HCT116 (cell line): ENCODE measurements at regions not wholly inside any gene's neighbourhood (a gene's known extent, or its start where the extent isn't known, plus 50 kb on each side); places are given as distances from the start of the nearest gene placed in this dataset.

ENCODE experiments used
- ATAC-seq: fragments of 200-7000 bp; cut with Tn5 transposase; 2 replicates; pipeline ENCODE4 v1.9.1; 2020; ENCODE audit warnings: mild to moderate bottlenecking, moderate library complexity
- BruUV-seq: library from RNA; stranded (reverse); fragments of 400-500 nt; replicated peaks from 2 replicates; lab custom pipeline; 2021; lab: Mats Ljungman, UMichigan
- CTCF ChIA-PET: fragments of 300-600 bp; sonication (Branson Sonifier 250); formaldehyde crosslinking; loops from one replicate; lab custom pipeline; 2021; ENCODE audit warnings: antibody characterized with exemption; lab: Charles Lee
- POLR2A ChIA-PET: fragments of 300-600, 350-600 bp; sonication (Branson Sonifier 250); formaldehyde crosslinking; loops from one replicate; lab custom pipeline; 2021; ENCODE audit warnings: antibody characterized with exemption; lab: Charles Lee
- RAD21 ChIA-PET, 2 experiments: fragments of 300-600 bp; sonication (Branson Sonifier 250); formaldehyde crosslinking; loops; one replicate each; lab custom pipeline; 2023; ENCODE audit warnings: low total read pairs in 2 of 2; ENCODE audit not compliant: uncharacterized antibody in 2 of 2, unreplicated experiment in 2 of 2, low non-redundant PET in 1 of 2; lab: Charles Lee
- DNase-seq: peaks from one replicate; pipeline ENCODE4 v3.0.0-alpha.2; 2010; ENCODE audit warnings: low read depth, low spot score
- H2AFZ ChIP-seq: fragments of 200-600 bp; shearing (Covaris generic), sonication (generic); 2 replicates; pipeline ENCODE4 v1.6.1; 2017; ENCODE audit warnings: low read depth, mixed run types, mixed read lengths, antibody characterized with exemption, low read length; ENCODE audit not compliant: poor library complexity, severe bottlenecking
- H3K27ac ChIP-seq: 2 replicates; pipeline ENCODE4 v1.5.1; 2012; ENCODE audit warnings: low read depth, low read length
- H3K27me3 ChIP-seq: fragments of 200-600 bp; sonication (generic); 2 replicates; pipeline ENCODE4 v1.6.1; 2016; ENCODE audit warnings: mixed run types, low read length, mixed read lengths; ENCODE audit not compliant: insufficient read depth
- H3K36me3 ChIP-seq, 2 experiments: fragments of 200-500 bp in 1 of 2; fragments of 200-600 bp in 1 of 2; sonication (Bioruptor generic) in 1 of 2; sonication (generic) in 1 of 2; 2 replicates each; pipeline versions ENCODE4 v1.5.1 to v1.6.1; 2014 to 2016; ENCODE audit warnings: low read length in 2 of 2, inconsistent platforms in 1 of 2, mixed read lengths in 1 of 2, mixed run types in 1 of 2; ENCODE audit not compliant: insufficient read depth in 2 of 2, control insufficient read depth in 1 of 2
- H3K4me1 ChIP-seq, 2 experiments: fragments of 200-600 bp in 1 of 2; sonication (generic) in 1 of 2; 2 replicates each; pipeline versions ENCODE4 v1.5.1 to v1.6.1; 2012 to 2017; ENCODE audit warnings: low read length in 2 of 2, inconsistent platforms in 1 of 2, mild to moderate bottlenecking in 1 of 2, mixed read lengths in 1 of 2, mixed run types in 1 of 2, moderate library complexity in 1 of 2; ENCODE audit not compliant: insufficient read depth in 2 of 2, control insufficient read depth in 1 of 2
- H3K4me2 ChIP-seq: fragments of 200-600 bp; sonication (generic); 2 replicates; pipeline ENCODE4 v1.6.1; 2017; ENCODE audit warnings: mixed run types, low read length, mixed read lengths
- H3K4me3 ChIP-seq, 2 experiments: fragments of 200-600 bp in 1 of 2; sonication (generic) in 1 of 2; replicated peaks in 1 of 2; 2 replicates each; pipeline ENCODE4 v1.5.1; 2011 to 2016; ENCODE audit warnings: low read length in 2 of 2, control low read depth in 1 of 2, low read depth in 1 of 2, mild to moderate bottlenecking in 1 of 2, mixed read lengths in 1 of 2, mixed run types in 1 of 2
- H3K79me2 ChIP-seq: fragments of 200-600 bp; sonication (generic); 2 replicates; pipeline ENCODE4 v1.6.1; 2017; ENCODE audit warnings: mild to moderate bottlenecking, mixed run types, low read length, moderate library complexity, mixed read lengths; ENCODE audit not compliant: insufficient read depth
- H3K9ac ChIP-seq: fragments of 200-600 bp; sonication (generic); 2 replicates; pipeline ENCODE4 v1.6.1; 2016; ENCODE audit warnings: low read length, mixed read lengths
- H3K9me2 ChIP-seq: fragments of 200-600 bp; sonication (generic), shearing (Covaris generic); 2 replicates; pipeline ENCODE4 v1.6.1; 2017; ENCODE audit warnings: mixed run types, mild to moderate bottlenecking, moderate library complexity; ENCODE audit not compliant: insufficient read depth
- H3K9me3 ChIP-seq, 2 experiments: fragments of 200-500 bp in 1 of 2; fragments of 200-600 bp in 1 of 2; sonication (Bioruptor generic) in 1 of 2; sonication (generic) in 1 of 2; 2 replicates each; pipeline ENCODE4 v1.6.1; 2014 to 2017; ENCODE audit warnings: low read length in 2 of 2, mixed read lengths in 2 of 2, inconsistent platforms in 1 of 2, low read depth in 1 of 2, mild to moderate bottlenecking in 1 of 2, mixed run types in 1 of 2, moderate library complexity in 1 of 2; ENCODE audit not compliant: control insufficient read depth in 1 of 2, insufficient read depth in 1 of 2
- H4K20me1 ChIP-seq: fragments of 200-600 bp; sonication (generic), shearing (Covaris generic); 2 replicates; pipeline ENCODE4 v1.6.1; 2017; ENCODE audit warnings: mixed run types, mild to moderate bottlenecking, moderate library complexity; ENCODE audit not compliant: insufficient read depth
- CBX3 ChIP-seq: IDR thresholded peaks from 2 replicates; pipeline ENCODE4 v1.6.1; 2012; ENCODE audit warnings: low read depth
- POLR2A ChIP-seq: IDR thresholded peaks from 2 replicates; pipeline ENCODE4 v1.7.0; 2011; ENCODE audit warnings: borderline replicate concordance; ENCODE audit not compliant: insufficient read depth, insufficient read length; ENCODE audit errors: extremely low read depth
- POLR2AphosphoS5 ChIP-seq: IDR thresholded peaks from 2 replicates; pipeline ENCODE4 v1.6.1; 2011; ENCODE audit warnings: mild to moderate bottlenecking, low read depth, low read length, moderate library complexity
- RAD21 ChIP-seq: IDR thresholded peaks from 2 replicates; pipeline ENCODE4 v1.6.1; 2012; ENCODE audit warnings: low read depth, mild to moderate bottlenecking
- SIN3A ChIP-seq: IDR thresholded peaks from 2 replicates; pipeline ENCODE4 v1.6.1; 2012; ENCODE audit warnings: low read depth
- SP1 ChIP-seq: IDR thresholded peaks from 2 replicates; pipeline ENCODE4 v1.6.1; 2012; ENCODE audit warnings: low read depth
- SRF ChIP-seq: IDR thresholded peaks from 2 replicates; pipeline ENCODE4 v1.6.1; 2012; ENCODE audit warnings: low read depth
- TCF7L2 ChIP-seq: IDR thresholded peaks from 2 replicates; pipeline ENCODE4 v1.7.0; 2011; ENCODE audit warnings: borderline replicate concordance, inconsistent platforms; ENCODE audit not compliant: insufficient read depth, insufficient read length; ENCODE audit errors: extremely low read depth
- YY1 ChIP-seq: IDR thresholded peaks from 2 replicates; pipeline ENCODE4 v1.6.1; 2011; ENCODE audit warnings: low read length, low read depth, moderate library complexity, mild to moderate bottlenecking; ENCODE audit not compliant: insufficient replicate concordance; ENCODE audit errors: extremely low read depth
- ZFX ChIP-seq: fragments of 450-650 bp; IDR thresholded peaks from 2 replicates; pipeline ENCODE4 v1.6.1; 2017
- intact Hi-C: fragments of 100-400 bp; cut with micrococcal nuclease; formaldehyde crosslinking; loops from 2 replicates; pipeline ENCODE4 v1.10.0; 2022
- TF ChIP-seq, protein P1 (sequence below): IDR thresholded peaks from 2 replicates; pipeline ENCODE4 v1.6.1; 2011; ENCODE audit warnings: mild to moderate bottlenecking, low read length, moderate library complexity; ENCODE audit not compliant: insufficient replicate concordance; ENCODE audit errors: extremely low read depth
- TF ChIP-seq, protein P2 (sequence below): IDR thresholded peaks from 2 replicates; pipeline ENCODE4 v1.6.1; 2012; ENCODE audit warnings: low read depth

DNA sequence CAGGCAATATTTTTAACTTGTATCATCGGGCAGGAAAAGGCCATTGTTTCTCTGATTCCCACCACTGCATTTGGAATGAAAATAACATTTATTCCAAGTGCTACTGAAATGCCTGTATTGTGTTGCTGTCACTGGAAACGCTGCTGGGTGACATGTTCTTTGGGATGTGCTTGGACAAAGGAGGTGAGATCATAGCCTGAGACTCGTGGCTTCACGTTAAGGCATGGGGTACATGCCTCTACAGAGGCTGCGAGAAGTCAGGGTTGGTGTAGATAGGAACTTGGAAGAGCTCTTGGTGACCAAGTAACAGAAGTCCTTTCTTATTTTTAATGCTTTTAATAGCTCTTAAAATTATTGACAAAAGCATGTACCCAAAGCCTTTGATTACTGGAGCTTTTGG, 58.8 kb upstream of the MAF start:
- H3K27ac ChIP-seq: no peak overlapping the region
- H3K27me3 ChIP-seq: no peaks in the 10 kb centered on the region
- no peak overlapping the region for H3K4me2 ChIP-seq
- H4K20me1 ChIP-seq: no peaks in the 10 kb centered on the region
- DNase-seq: no peak
- CTCF ChIA-PET: no interaction called here
- intact Hi-C loops: no loop called here
- H3K9me2 ChIP-seq: no peaks in the 10 kb centered on the region
- no peak for ATAC-seq
- no TSS peak for BruUV-seq
- no peak overlapping the region for H3K9ac ChIP-seq
- no peak overlapping the region for H3K4me3 ChIP-seq
- TF ChIP-seq, protein P1, sequence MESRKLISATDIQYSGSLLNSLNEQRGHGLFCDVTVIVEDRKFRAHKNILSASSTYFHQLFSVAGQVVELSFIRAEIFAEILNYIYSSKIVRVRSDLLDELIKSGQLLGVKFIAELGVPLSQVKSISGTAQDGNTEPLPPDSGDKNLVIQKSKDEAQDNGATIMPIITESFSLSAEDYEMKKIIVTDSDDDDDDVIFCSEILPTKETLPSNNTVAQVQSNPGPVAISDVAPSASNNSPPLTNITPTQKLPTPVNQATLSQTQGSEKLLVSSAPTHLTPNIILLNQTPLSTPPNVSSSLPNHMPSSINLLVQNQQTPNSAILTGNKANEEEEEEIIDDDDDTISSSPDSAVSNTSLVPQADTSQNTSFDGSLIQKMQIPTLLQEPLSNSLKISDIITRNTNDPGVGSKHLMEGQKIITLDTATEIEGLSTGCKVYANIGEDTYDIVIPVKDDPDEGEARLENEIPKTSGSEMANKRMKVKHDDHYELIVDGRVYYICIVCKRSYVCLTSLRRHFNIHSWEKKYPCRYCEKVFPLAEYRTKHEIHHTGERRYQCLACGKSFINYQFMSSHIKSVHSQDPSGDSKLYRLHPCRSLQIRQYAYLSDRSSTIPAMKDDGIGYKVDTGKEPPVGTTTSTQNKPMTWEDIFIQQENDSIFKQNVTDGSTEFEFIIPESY: no peak
- TF ChIP-seq CBX3: no peak
- TF ChIP-seq TCF7L2: no peak
- no peak for TF ChIP-seq SP1
- no peak for TF ChIP-seq POLR2A
- no peak for TF ChIP-seq POLR2AphosphoS5
- TF ChIP-seq, protein P2, sequence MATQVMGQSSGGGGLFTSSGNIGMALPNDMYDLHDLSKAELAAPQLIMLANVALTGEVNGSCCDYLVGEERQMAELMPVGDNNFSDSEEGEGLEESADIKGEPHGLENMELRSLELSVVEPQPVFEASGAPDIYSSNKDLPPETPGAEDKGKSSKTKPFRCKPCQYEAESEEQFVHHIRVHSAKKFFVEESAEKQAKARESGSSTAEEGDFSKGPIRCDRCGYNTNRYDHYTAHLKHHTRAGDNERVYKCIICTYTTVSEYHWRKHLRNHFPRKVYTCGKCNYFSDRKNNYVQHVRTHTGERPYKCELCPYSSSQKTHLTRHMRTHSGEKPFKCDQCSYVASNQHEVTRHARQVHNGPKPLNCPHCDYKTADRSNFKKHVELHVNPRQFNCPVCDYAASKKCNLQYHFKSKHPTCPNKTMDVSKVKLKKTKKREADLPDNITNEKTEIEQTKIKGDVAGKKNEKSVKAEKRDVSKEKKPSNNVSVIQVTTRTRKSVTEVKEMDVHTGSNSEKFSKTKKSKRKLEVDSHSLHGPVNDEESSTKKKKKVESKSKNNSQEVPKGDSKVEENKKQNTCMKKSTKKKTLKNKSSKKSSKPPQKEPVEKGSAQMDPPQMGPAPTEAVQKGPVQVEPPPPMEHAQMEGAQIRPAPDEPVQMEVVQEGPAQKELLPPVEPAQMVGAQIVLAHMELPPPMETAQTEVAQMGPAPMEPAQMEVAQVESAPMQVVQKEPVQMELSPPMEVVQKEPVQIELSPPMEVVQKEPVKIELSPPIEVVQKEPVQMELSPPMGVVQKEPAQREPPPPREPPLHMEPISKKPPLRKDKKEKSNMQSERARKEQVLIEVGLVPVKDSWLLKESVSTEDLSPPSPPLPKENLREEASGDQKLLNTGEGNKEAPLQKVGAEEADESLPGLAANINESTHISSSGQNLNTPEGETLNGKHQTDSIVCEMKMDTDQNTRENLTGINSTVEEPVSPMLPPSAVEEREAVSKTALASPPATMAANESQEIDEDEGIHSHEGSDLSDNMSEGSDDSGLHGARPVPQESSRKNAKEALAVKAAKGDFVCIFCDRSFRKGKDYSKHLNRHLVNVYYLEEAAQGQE: no peak
- no peak for TF ChIP-seq SIN3A
- TF ChIP-seq SRF: no peak
- TF ChIP-seq RAD21: no peak
- no peak for TF ChIP-seq YY1
- TF ChIP-seq ZFX: no peak
- no peaks in the 10 kb centered on the region for H3K36me3 ChIP-seq
- RAD21 ChIA-PET: no interaction called here
- no peaks in the 10 kb centered on the region for H3K79me2 ChIP-seq
- H3K9me3 ChIP-seq: peaks cover 56 to 63% of the 10 kb centered on the region in 2 experiments; a peak in 2 of 4 replicates
- no peaks in the 10 kb centered on the region; a peak in 1 of 4 replicates for H3K4me1 ChIP-seq
- POLR2A ChIA-PET: no interaction called here
- no peak overlapping the region for H2AFZ ChIP-seq
